ENCODE measurements at regions not wholly inside any gene's neighbourhood (a gene's known extent, or its start where the extent isn't known, plus 50 kb on each side); places are given as distances from the start of the nearest gene placed in this dataset.

- H2BK20ac ChIP-seq (ENCODE audit: low read depth, low read length) = no peak overlapping the region
- WGBS, 2 experiments (ENCODE audit: extremely low coverage in 2 of 2, insufficient read length in 1 of 2) = 56% methylated on average over 1 of the region's 7 CpGs; no CpG with 5 or more reads in 1 of the 2 experiments
- H3K4me3 ChIP-seq (ENCODE audit: insufficient read depth, low read depth, low read length) = no peak overlapping the region
- peaks cover 39% of the 10 kb centered on the region for H3K9me3 ChIP-seq (ENCODE audit: control insufficient read depth, insufficient read depth, low read length)
- no peak overlapping the region for H3K18ac ChIP-seq (ENCODE audit: low read depth, low read length)
- no peaks in the 10 kb centered on the region for H3K27me3 ChIP-seq (ENCODE audit: control insufficient read depth, insufficient read depth, low read length)
- H2BK15ac ChIP-seq (ENCODE audit: low read depth, low read length) = no peak overlapping the region
- no peak overlapping the region for H3K23ac ChIP-seq (ENCODE audit: low read depth, low read length)
- ChIA-PET CTCF (interaction anchor here (0.6 kb wide), 1 partner anchor 150 kb away, joined by 3 read pairs; no protein-coding TSS in a partner anchor), POLR2A (ENCODE audit: unreplicated experiment) (no interaction called here)
- H3K4ac ChIP-seq (ENCODE audit: low read depth, low read length) = no peak overlapping the region
- no peaks in the 10 kb centered on the region for H3K4me1 ChIP-seq (ENCODE audit: control insufficient read depth, insufficient read depth, low read length)
- ATAC-seq (ENCODE audit: low read depth) (no peak), DNase-seq (no peak)
- no peak overlapping the region for H4K8ac ChIP-seq (ENCODE audit: low read depth in 2 of 2, low read length in 2 of 2)
- no peaks in the 10 kb centered on the region for H3K9me1 ChIP-seq (ENCODE audit: insufficient read depth, low read length)
- H4K5ac ChIP-seq (ENCODE audit: low read depth, low read length) = no peak overlapping the region
- no TSS peak for BruUV-seq (replicated peaks)
- H3K4me2 ChIP-seq (ENCODE audit: low read depth, low read length) = no peak overlapping the region
- no peak overlapping the region for H3K14ac ChIP-seq (replicated peaks; ENCODE audit: low read depth, low read length)
- TF ChIP-seq USF2 (IDR thresholded peaks at IDR 0.05; ENCODE audit: low read depth, low read length) = no peak
- TF ChIP-seq CEBPB (IDR thresholded peaks at IDR 0.05; ENCODE audit: low read depth, low read length) = no peak
- TF ChIP-seq CTCF (conservative IDR thresholded peaks at IDR 0.05; ENCODE audit: low read depth, low read length) = no peak
- no peak for TF ChIP-seq RCOR1 (IDR thresholded peaks at IDR 0.05; ENCODE audit: insufficient replicate concordance, low read length)
- TF ChIP-seq RFX5 (IDR thresholded peaks at IDR 0.05; ENCODE audit: low read depth, low read length) = no peak
- no peak for TF ChIP-seq NFE2L2 (IDR thresholded peaks at IDR 0.05; ENCODE audit: low read depth, low read length)
- no peak for TF ChIP-seq SMC3 (IDR thresholded peaks at IDR 0.05; ENCODE audit: low read depth, low read length)
- no peak for TF ChIP-seq RAD21 (IDR thresholded peaks at IDR 0.05; ENCODE audit: low read length)
- no peak for TF ChIP-seq MXI1 (IDR thresholded peaks at IDR 0.05; ENCODE audit: borderline replicate concordance, low read depth, low read length)
- no peak for TF ChIP-seq MAZ (IDR thresholded peaks at IDR 0.05; ENCODE audit: borderline replicate concordance, low read depth, low read length)
- TF ChIP-seq POLR2A (IDR thresholded peaks at IDR 0.05; ENCODE audit: low read depth, low read length) = no peak
- no peak overlapping the region for H2BK5ac ChIP-seq (ENCODE audit: low read depth, low read length, poor library complexity, severe bottlenecking)
- no peak overlapping the region for H2AK5ac ChIP-seq (ENCODE audit: low read depth, low read length)
- no peaks in the 10 kb centered on the region for H3K79me1 ChIP-seq (ENCODE audit: low read depth in 1 of 2, low read length in 2 of 2)
- dilution Hi-C loops (cut with HindIII; ENCODE audit: low sequenced_read_pairs, unreplicated experiment) = no loop called here
- H4K91ac ChIP-seq (ENCODE audit: insufficient read depth, low read depth, low read length) = no peak overlapping the region
- H2AFZ ChIP-seq (replicated peaks; ENCODE audit: low read length, poor library complexity) = no peak overlapping the region
- H2BK120ac ChIP-seq (ENCODE audit: low read depth, low read length) = no peak overlapping the region
- H3K56ac ChIP-seq (ENCODE audit: extremely low read depth, insufficient read depth, low read length) = no peak overlapping the region
- H4K20me1 ChIP-seq (ENCODE audit: insufficient read depth, low read length) = no peaks in the 10 kb centered on the region
- intact Hi-C loops (cut with micrococcal nuclease) = no loop called here
- H2AK9ac ChIP-seq (replicated peaks; ENCODE audit: low read depth, low read length, poor library complexity) = no peak overlapping the region
- H3K27ac ChIP-seq (ENCODE audit: insufficient read depth, low read length) = no peak overlapping the region
- in situ Hi-C loops (cut with MboI; ENCODE audit: low sequenced_read_pairs) = no loop called here
- no peak overlapping the region for H3K9ac ChIP-seq (ENCODE audit: low read depth, low read length)
- H3K36me3 ChIP-seq (ENCODE audit: control insufficient read depth, insufficient read depth, low read length) = no peaks in the 10 kb centered on the region
Observed at GRCh38 chr2:3110994-3111666, 266.5 kb downstream of the EIPR1 start.
